BE2C (cell line): ENCODE measurements at regions not wholly inside any gene's neighbourhood (a gene's known extent, or its start where the extent isn't known, plus 50 kb on each side); places are given as distances from the start of the nearest gene placed in this dataset.
A peak's percentile ranks its signal among the peaks of the same experiment; 100 is the strongest.

Experiments
- DNase-seq: peaks from one replicate; pipeline ENCODE4 v3.0.0-alpha.2; 2020
- H3K27me3 ChIP-seq: fragments of 250-450 bp; sonication (Bioruptor Pico); 2 replicates; pipeline ENCODE4 v1.5.1; 2020; ENCODE audit warnings: mild to moderate bottlenecking
- H3K36me3 ChIP-seq: fragments of 250-450 bp; sonication (Bioruptor Pico); 2 replicates; pipeline ENCODE4 v1.5.1; 2020; ENCODE audit warnings: mild to moderate bottlenecking
- H3K4me1 ChIP-seq: fragments of 250-450 bp; sonication (Bioruptor Pico); 2 replicates; pipeline ENCODE4 v1.5.1; 2020
- H3K4me3 ChIP-seq: 2 replicates; pipeline ENCODE4 v1.5.1; 2011; ENCODE audit warnings: low read depth, low read length
- H3K9me3 ChIP-seq: fragments of 250-450 bp; sonication (Bioruptor Pico); 2 replicates; pipeline ENCODE4 v1.5.1; 2020
- CTCF ChIP-seq: IDR thresholded peaks from 2 replicates; pipeline ENCODE4 v1.5.1; 2012; ENCODE audit warnings: mild to moderate bottlenecking, low read depth, low read length

GRCh38 chr2:122525336-122525735 lies 769.9 kb downstream of the TSN start:
- Histone ChIP-seq H3K4me1 (no peaks in the 10 kb centered on the region), H3K4me3 (no peak overlapping the region), H3K36me3 (no peaks in the 10 kb centered on the region), H3K27me3 (no peaks in the 10 kb centered on the region), H3K9me3 (no peaks in the 10 kb centered on the region)
- TF ChIP-seq CTCF = no peak
- no peak for DNase-seq

GRCh38 chr2:122528061-122528460 lies 772.6 kb downstream of the TSN start:
- Histone ChIP-seq H3K4me1 (no peaks in the 10 kb centered on the region), H3K9me3 (no peaks in the 10 kb centered on the region), H3K27me3 (no peaks in the 10 kb centered on the region), H3K36me3 (no peaks in the 10 kb centered on the region), H3K4me3 (no peak overlapping the region)
- no peak for TF ChIP-seq CTCF
- DNase-seq = no peak

- DNase-seq = no peak
- Histone ChIP-seq H3K27me3 (no peaks in the 10 kb centered on the region), H3K4me1 (no peaks in the 10 kb centered on the region), H3K4me3 (no peak overlapping the region), H3K9me3 (no peaks in the 10 kb centered on the region), H3K36me3 (no peaks in the 10 kb centered on the region)
- TF ChIP-seq CTCF = no peak
Measured at GRCh38 chr2:122528958-122529705, 773.7 kb downstream of the TSN start.

- Histone ChIP-seq H3K9me3 (no peaks in the 10 kb centered on the region), H3K36me3 (no peaks in the 10 kb centered on the region), H3K4me3 (no peak overlapping the region), H3K27me3 (no peaks in the 10 kb centered on the region), H3K4me1 (no peaks in the 10 kb centered on the region)
- DNase-seq = peak; percentile 15
- no peak for TF ChIP-seq CTCF
Measured at GRCh38 chr2:122530814-122531213, 775.4 kb downstream of the TSN start.

GRCh38 chr2:122531290-122532071 lies 776.0 kb downstream of the TSN start:
- peak; percentile 42; the same call in 1 of the 2 replicates for TF ChIP-seq CTCF
- DNase-seq = peak; percentile 19

GRCh38 chr2:122532072-122532344 lies 776.6 kb downstream of the TSN start:
- H3K9me3 ChIP-seq = no peaks in the 10 kb centered on the region
- DNase-seq = no peak
- no peak overlapping the region for H3K4me3 ChIP-seq
- H3K36me3 ChIP-seq = no peaks in the 10 kb centered on the region
- no peaks in the 10 kb centered on the region for H3K4me1 ChIP-seq
- TF ChIP-seq CTCF = no peak
- no peaks in the 10 kb centered on the region for H3K27me3 ChIP-seq

More at GRCh38 chr2:122531290-122532071, 776.0 kb downstream of the TSN start:
- Histone ChIP-seq H3K27me3 (no peaks in the 10 kb centered on the region), H3K9me3 (no peaks in the 10 kb centered on the region), H3K36me3 (no peaks in the 10 kb centered on the region), H3K4me1 (no peaks in the 10 kb centered on the region), H3K4me3 (no peak overlapping the region)
